ENCODE measurements at regions not wholly inside any gene's neighbourhood (a gene's known extent, or its start where the extent isn't known, plus 50 kb on each side); places are given as distances from the start of the nearest gene placed in this dataset.

DNA sequence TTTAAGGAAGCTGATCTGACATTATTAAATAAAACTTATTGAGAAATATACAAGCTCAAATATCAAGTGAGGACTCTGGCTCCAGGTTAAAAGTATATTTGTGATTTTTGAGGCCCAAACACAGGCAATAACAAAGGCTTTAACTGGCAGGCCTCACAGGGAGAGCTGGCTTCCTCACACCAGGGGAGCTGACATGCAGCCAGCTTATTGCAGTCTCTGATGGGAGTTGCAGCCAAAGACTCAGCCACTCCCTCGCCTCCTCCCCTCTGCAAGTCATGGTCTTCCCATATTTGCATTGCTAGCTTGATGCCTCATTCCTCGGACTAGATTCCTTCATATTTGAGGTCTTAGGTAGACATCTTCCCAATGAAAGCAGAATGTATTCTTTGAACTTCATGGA lies 647.1 kb upstream of the SLITRK6 start:
- ATAC-seq (ENCODE audit: low FRiP score in 2 of 2): no peak
- Histone ChIP-seq H3K9me3 (no peaks in the 10 kb centered on the region), H3K4me1 (no peaks in the 10 kb centered on the region), H3K27me3 (no peaks in the 10 kb centered on the region), H3K27ac (no peak overlapping the region), H3K36me3 (no peaks in the 10 kb centered on the region), H3K4me3 (no peak overlapping the region)
- DNase-seq: no peak
- TF ChIP-seq, protein P1, sequence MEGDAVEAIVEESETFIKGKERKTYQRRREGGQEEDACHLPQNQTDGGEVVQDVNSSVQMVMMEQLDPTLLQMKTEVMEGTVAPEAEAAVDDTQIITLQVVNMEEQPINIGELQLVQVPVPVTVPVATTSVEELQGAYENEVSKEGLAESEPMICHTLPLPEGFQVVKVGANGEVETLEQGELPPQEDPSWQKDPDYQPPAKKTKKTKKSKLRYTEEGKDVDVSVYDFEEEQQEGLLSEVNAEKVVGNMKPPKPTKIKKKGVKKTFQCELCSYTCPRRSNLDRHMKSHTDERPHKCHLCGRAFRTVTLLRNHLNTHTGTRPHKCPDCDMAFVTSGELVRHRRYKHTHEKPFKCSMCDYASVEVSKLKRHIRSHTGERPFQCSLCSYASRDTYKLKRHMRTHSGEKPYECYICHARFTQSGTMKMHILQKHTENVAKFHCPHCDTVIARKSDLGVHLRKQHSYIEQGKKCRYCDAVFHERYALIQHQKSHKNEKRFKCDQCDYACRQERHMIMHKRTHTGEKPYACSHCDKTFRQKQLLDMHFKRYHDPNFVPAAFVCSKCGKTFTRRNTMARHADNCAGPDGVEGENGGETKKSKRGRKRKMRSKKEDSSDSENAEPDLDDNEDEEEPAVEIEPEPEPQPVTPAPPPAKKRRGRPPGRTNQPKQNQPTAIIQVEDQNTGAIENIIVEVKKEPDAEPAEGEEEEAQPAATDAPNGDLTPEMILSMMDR (IDR thresholded peaks at IDR 0.05): no peak
- no peak for TF ChIP-seq EP300 (IDR thresholded peaks at IDR 0.05)
- TF ChIP-seq POLR2AphosphoS5 (IDR thresholded peaks at IDR 0.05): no peak
- no peak for TF ChIP-seq POLR2A (IDR thresholded peaks at IDR 0.05)
- WGBS, 2 donors: 60 to 90% methylated on average over 2 of the region's 2 CpGs

DNA sequence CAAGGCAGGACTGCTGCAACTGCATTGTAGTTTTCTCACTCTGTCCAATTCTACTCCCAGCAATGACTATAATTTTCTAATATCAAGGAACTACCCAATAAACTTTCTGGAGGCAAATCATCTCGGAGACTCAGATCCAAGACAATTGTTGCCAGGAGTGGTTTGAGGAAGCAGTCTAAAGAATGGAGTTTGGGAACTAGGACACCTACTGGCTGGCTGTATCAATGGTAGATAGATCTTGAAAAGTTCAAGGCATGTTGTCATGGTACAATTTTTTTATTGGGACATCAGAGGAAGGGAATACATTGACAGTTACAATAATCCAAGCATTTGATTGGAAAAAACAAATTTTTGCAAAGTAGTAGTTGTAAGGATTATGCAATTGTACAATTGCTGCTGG lies 648.3 kb upstream of the SLITRK6 start:
- no peak overlapping the region for H3K27ac ChIP-seq
- ATAC-seq (ENCODE audit: low FRiP score in 2 of 2): no peak
- no peaks in the 10 kb centered on the region for H3K36me3 ChIP-seq
- H3K4me1 ChIP-seq: no peaks in the 10 kb centered on the region
- H3K4me3 ChIP-seq: no peak overlapping the region
- 76 to 94% methylated on average over 1 of the region's 1 CpG for WGBS, 2 donors
- H3K9me3 ChIP-seq: no peaks in the 10 kb centered on the region
- DNase-seq: no peak
- TF ChIP-seq POLR2A (IDR thresholded peaks at IDR 0.05) (no peak), POLR2AphosphoS5 (IDR thresholded peaks at IDR 0.05) (no peak), EP300 (IDR thresholded peaks at IDR 0.05) (no peak)
- TF ChIP-seq, protein P1 (IDR thresholded peaks at IDR 0.05): no peak
- no peaks in the 10 kb centered on the region for H3K27me3 ChIP-seq

- TF ChIP-seq, protein P1 (IDR thresholded peaks at IDR 0.05): no peak
- no peak for TF ChIP-seq EP300 (IDR thresholded peaks at IDR 0.05)
- TF ChIP-seq POLR2A (IDR thresholded peaks at IDR 0.05): no peak
- TF ChIP-seq POLR2AphosphoS5 (IDR thresholded peaks at IDR 0.05): no peak
- Histone ChIP-seq H3K36me3 (no peaks in the 10 kb centered on the region), H3K9me3 (no peaks in the 10 kb centered on the region), H3K4me1 (no peaks in the 10 kb centered on the region), H3K4me3 (no peak overlapping the region), H3K27ac (no peak overlapping the region), H3K27me3 (no peaks in the 10 kb centered on the region)
- ATAC-seq (ENCODE audit: low FRiP score in 2 of 2): no peak
- no peak for DNase-seq
Observed at GRCh38 chr13:86462011-86462410, 662.8 kb upstream of the SLITRK6 start.

DNA sequence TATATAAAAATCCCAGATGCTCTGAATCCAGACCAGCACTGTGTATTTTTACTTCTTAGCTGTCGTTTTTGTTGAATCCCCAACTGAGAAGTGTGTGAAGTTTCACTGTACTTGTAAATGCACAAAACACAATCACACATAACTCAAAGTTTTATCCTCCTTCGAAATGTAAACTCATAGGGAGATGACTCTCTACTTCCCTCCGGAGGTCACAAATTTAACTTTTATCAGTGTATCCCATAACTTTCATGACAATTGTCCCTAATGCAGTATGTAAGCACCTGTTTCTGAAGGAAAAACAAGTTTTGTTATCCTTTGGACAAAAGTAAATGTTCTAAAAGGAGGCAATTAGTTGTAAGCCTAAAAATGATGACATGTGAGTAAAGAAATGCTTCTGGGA lies 665.0 kb upstream of the SLITRK6 start:
- H3K4me3 ChIP-seq: no peak overlapping the region
- no peak for DNase-seq
- H3K27ac ChIP-seq: no peak overlapping the region
- H3K27me3 ChIP-seq: no peaks in the 10 kb centered on the region
- TF ChIP-seq, protein P1 (IDR thresholded peaks at IDR 0.05): no peak
- no peak for TF ChIP-seq POLR2AphosphoS5 (IDR thresholded peaks at IDR 0.05)
- no peak for TF ChIP-seq POLR2A (IDR thresholded peaks at IDR 0.05)
- no peak for TF ChIP-seq EP300 (IDR thresholded peaks at IDR 0.05)
- H3K36me3 ChIP-seq: no peaks in the 10 kb centered on the region
- no peak for ATAC-seq (ENCODE audit: low FRiP score in 2 of 2)
- 46 to 53% methylated on average over 3 of the region's 3 CpGs for WGBS, 2 donors
- H3K9me3 ChIP-seq: no peaks in the 10 kb centered on the region
- H3K4me1 ChIP-seq: no peaks in the 10 kb centered on the region

- Histone ChIP-seq H3K27ac (no peak overlapping the region), H3K9me3 (no peaks in the 10 kb centered on the region), H3K4me1 (no peaks in the 10 kb centered on the region), H3K27me3 (no peaks in the 10 kb centered on the region), H3K4me3 (no peak overlapping the region), H3K36me3 (no peaks in the 10 kb centered on the region)
- no peak for ATAC-seq (ENCODE audit: low FRiP score in 2 of 2)
- no peak for TF ChIP-seq EP300 (IDR thresholded peaks at IDR 0.05)
- TF ChIP-seq, protein P1 (IDR thresholded peaks at IDR 0.05): no peak
- no peak for DNase-seq
- 93 to 94% methylated on average over 1 of the region's 1 CpG for WGBS, 2 donors
Observed at GRCh38 chr13:86474971-86475370, 675.8 kb upstream of the SLITRK6 start.
